ENCODE measurements at regions not wholly inside any gene's neighbourhood (a gene's known extent, or its start where the extent isn't known, plus 50 kb on each side); places are given as distances from the start of the nearest gene placed in this dataset.

GRCh38 chr6:53730767-53731166 is 64.0 kb upstream of the LRRC1 start:
- Histone ChIP-seq H3K79me2 (ENCODE audit: low read depth) (no peaks in the 10 kb centered on the region), H3K27ac (no peak overlapping the region), H3K27me3 (ENCODE audit: insufficient read depth, low read depth) (no peaks in the 10 kb centered on the region), H2AFZ (no peak overlapping the region), H3K4me2 (no peak overlapping the region), H3K36me3 (ENCODE audit: low read depth) (no peaks in the 10 kb centered on the region), H3K9me3 (ENCODE audit: insufficient read depth, low read depth) (peaks cover 12% of the 10 kb centered on the region; the same call in 1 of the 2 replicates), H3K9me2 (ENCODE audit: insufficient read depth) (no peaks in the 10 kb centered on the region), H4K20me1 (ENCODE audit: insufficient read depth) (no peaks in the 10 kb centered on the region), H3K4me3 (no peak overlapping the region), H3F3A (ENCODE audit: insufficient read depth, low read depth) (peaks cover 22% of the 10 kb centered on the region), H3K4me1 (replicated peaks; ENCODE audit: insufficient read depth) (peaks cover 59% of the 10 kb centered on the region)
- no peak for TF ChIP-seq EZH2 (IDR thresholded peaks at IDR 0.05; ENCODE audit: low read depth)
- no peak for TF ChIP-seq CTCF (conservative IDR thresholded peaks at IDR 0.05)
- BruUV-seq (replicated peaks) = no TSS peak
- ChIA-PET CTCF (interaction anchor here (0.6 to 2.6 kb wide), 2 partner anchors 196 to 225 kb away, joined by 3 to 14 read pairs; no protein-coding TSS in a partner anchor), POLR2A (ENCODE audit: unreplicated experiment) (no interaction called here)
- peak in 1 of 2 experiments; percentile 66 for DNase-seq
- intact Hi-C loops (cut with micrococcal nuclease; ENCODE audit: unreplicated experiment) = no loop called here

DNA sequence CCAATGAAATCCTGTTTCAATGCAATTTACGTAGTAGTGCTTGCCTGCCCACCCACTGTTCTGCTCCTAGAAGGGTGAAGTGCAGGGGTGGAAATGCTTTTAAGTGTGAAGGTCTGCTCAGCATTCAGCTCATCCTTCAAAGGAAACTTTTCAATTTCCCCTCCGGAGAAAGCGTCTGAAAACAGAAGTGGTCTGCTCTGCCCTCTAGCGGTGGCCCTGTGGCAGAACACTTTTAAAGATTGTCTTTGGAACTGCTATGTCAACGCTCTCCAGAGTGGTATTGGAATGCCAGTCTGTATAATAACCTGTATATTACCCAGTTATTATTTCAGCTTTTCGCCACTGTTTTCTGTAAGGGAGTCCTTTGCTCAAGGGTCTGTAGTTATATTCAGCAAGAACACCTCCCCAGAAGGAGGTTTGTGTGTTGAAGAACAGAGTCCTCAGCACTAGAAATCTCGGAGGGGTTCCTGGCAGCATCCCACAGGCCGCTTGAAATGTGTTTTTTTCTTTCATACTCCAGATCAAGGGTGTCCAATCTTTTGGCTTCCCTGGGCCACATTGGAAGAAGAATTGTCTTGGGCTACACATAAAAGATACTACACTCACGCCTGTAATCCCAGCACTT is 63.1 kb upstream of the KLHL31 start:
- H3K27me3 ChIP-seq (ENCODE audit: insufficient read depth, low read depth) = no peaks in the 10 kb centered on the region
- H3K4me2 ChIP-seq = peak overlapping the region; percentile 6
- peaks cover 57% of the 10 kb centered on the region for H3K4me1 ChIP-seq (replicated peaks; ENCODE audit: insufficient read depth)
- ChIA-PET POLR2A (ENCODE audit: unreplicated experiment) (interaction anchor here (0.6 to 0.7 kb wide), 3 partner anchors 66 to 975 kb away, joined by 3 to 5 read pairs (median 3); no protein-coding TSS in a partner anchor), CTCF (interaction anchor here (0.6 to 2.7 kb wide), 19 partner anchors 10 to 929 kb away, joined by 3 to 20 read pairs (median 4); no protein-coding TSS in a partner anchor)
- H3F3A ChIP-seq (ENCODE audit: insufficient read depth, low read depth) = peaks cover 7% of the 10 kb centered on the region
- H4K20me1 ChIP-seq (ENCODE audit: insufficient read depth) = no peaks in the 10 kb centered on the region
- H3K9me2 ChIP-seq (ENCODE audit: insufficient read depth) = no peaks in the 10 kb centered on the region
- H2AFZ ChIP-seq = no peak overlapping the region
- DNase-seq = peak in 1 of 2 experiments; percentile 55
- H3K27ac ChIP-seq = no peak overlapping the region
- TF ChIP-seq EZH2 (IDR thresholded peaks at IDR 0.05; ENCODE audit: low read depth) = no peak
- TF ChIP-seq CTCF (conservative IDR thresholded peaks at IDR 0.05) = peak; percentile 97
- intact Hi-C loops (cut with micrococcal nuclease; ENCODE audit: unreplicated experiment) = loop anchor here (1.0 to 5.0 kb wide), 3 partner anchors 228 to 616 kb away; no protein-coding TSS in a partner anchor
- no peaks in the 10 kb centered on the region for H3K79me2 ChIP-seq (ENCODE audit: low read depth)
- H3K4me3 ChIP-seq = no peak overlapping the region
- H3K9me3 ChIP-seq (ENCODE audit: insufficient read depth, low read depth) = peaks cover 12% of the 10 kb centered on the region; the same call in 1 of the 2 replicates
- BruUV-seq (replicated peaks) = no TSS peak
- no peaks in the 10 kb centered on the region for H3K36me3 ChIP-seq (ENCODE audit: low read depth)

DNA sequence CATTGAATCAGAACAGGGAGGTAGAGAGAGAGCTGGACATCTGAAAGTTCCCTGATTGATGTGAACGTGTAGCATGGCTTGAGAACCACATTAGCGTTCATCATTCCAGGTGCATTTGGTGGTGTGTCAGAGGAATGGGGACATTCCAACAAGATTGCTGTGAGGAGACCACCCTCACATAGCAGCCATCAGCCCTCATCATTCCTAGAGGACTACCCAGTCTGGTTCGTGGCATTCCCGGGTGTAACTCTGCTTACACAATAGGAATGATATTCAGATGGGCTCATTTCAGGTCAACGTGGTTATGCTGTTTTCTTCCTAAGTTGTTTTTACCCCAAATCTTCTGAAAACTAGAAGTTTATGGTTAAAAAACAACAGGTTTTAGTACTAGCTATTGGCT is 62.2 kb upstream of the KLHL31 start:
- Histone ChIP-seq H3K4me3 (no peak overlapping the region), H3K36me3 (ENCODE audit: low read depth) (no peaks in the 10 kb centered on the region), H3K4me1 (replicated peaks; ENCODE audit: insufficient read depth) (peaks cover 61% of the 10 kb centered on the region), H4K20me1 (ENCODE audit: insufficient read depth) (no peaks in the 10 kb centered on the region), H3F3A (ENCODE audit: insufficient read depth, low read depth) (peaks cover 15% of the 10 kb centered on the region), H3K27me3 (ENCODE audit: insufficient read depth, low read depth) (no peaks in the 10 kb centered on the region), H3K27ac (no peak overlapping the region), H3K9me2 (ENCODE audit: insufficient read depth) (no peaks in the 10 kb centered on the region), H3K79me2 (ENCODE audit: low read depth) (no peaks in the 10 kb centered on the region), H3K9me3 (ENCODE audit: insufficient read depth, low read depth) (0 out of 2 replicates have a peak, but pooled peaks cover 4% of the 10 kb centered on the region), H2AFZ (no peak overlapping the region), H3K4me2 (no peak overlapping the region)
- no TSS peak for BruUV-seq (replicated peaks)
- no peak for TF ChIP-seq EZH2 (IDR thresholded peaks at IDR 0.05; ENCODE audit: low read depth)
- no peak for TF ChIP-seq CTCF (conservative IDR thresholded peaks at IDR 0.05)
- ChIA-PET CTCF (interaction anchor here (0.6 to 2.7 kb wide), 12 partner anchors 9 to 534 kb away, joined by 3 to 20 read pairs (median 4); no protein-coding TSS in a partner anchor), POLR2A (ENCODE audit: unreplicated experiment) (interaction anchor here (0.6 to 0.7 kb wide), 2 partner anchors 67 to 1434 kb away, joined by 3 to 4 read pairs; no protein-coding TSS in a partner anchor)
- intact Hi-C loops (cut with micrococcal nuclease; ENCODE audit: unreplicated experiment) = loop anchor here (1.0 to 5.0 kb wide), 3 partner anchors 229 to 615 kb away; no protein-coding TSS in a partner anchor
- DNase-seq = no peak
